ENCODE measurements at regions not wholly inside any gene's neighbourhood (a gene's known extent, or its start where the extent isn't known, plus 50 kb on each side); places are given as distances from the start of the nearest gene placed in this dataset.

- Histone ChIP-seq H3K4me3 (peak overlapping the region; percentile 68), H3K9me3 (no peaks in the 10 kb centered on the region), H3K36me3 (no peaks in the 10 kb centered on the region), H3K27me3 (replicated peaks; ENCODE audit: insufficient read depth) (no peaks in the 10 kb centered on the region), H3K27ac (peak overlapping the region; percentile 69 to 72), H3K4me1 (ENCODE audit: control insufficient read depth in 1 of 2, low read depth in 2 of 2) (peaks cover 0 to 13% of the 10 kb centered on the region in 2 donors)
- DNase-seq (ENCODE audit: low spot score) (no peak), ATAC-seq (ENCODE audit: insufficient number of reproducible peaks, low FRiP score, low read depth) (no peak)
- TF ChIP-seq, protein P1, sequence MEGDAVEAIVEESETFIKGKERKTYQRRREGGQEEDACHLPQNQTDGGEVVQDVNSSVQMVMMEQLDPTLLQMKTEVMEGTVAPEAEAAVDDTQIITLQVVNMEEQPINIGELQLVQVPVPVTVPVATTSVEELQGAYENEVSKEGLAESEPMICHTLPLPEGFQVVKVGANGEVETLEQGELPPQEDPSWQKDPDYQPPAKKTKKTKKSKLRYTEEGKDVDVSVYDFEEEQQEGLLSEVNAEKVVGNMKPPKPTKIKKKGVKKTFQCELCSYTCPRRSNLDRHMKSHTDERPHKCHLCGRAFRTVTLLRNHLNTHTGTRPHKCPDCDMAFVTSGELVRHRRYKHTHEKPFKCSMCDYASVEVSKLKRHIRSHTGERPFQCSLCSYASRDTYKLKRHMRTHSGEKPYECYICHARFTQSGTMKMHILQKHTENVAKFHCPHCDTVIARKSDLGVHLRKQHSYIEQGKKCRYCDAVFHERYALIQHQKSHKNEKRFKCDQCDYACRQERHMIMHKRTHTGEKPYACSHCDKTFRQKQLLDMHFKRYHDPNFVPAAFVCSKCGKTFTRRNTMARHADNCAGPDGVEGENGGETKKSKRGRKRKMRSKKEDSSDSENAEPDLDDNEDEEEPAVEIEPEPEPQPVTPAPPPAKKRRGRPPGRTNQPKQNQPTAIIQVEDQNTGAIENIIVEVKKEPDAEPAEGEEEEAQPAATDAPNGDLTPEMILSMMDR (IDR thresholded peaks at IDR 0.05), result no peak
Observed at GRCh38 chrX:10833299-10834169, 213.1 kb upstream of the MID1 start.

- Histone ChIP-seq H3K4me3 (no peak overlapping the region), H3K27me3 (replicated peaks; ENCODE audit: insufficient read depth) (no peaks in the 10 kb centered on the region), H3K36me3 (no peaks in the 10 kb centered on the region), H3K27ac (no peak overlapping the region), H3K9me3 (no peaks in the 10 kb centered on the region), H3K4me1 (ENCODE audit: control insufficient read depth in 1 of 2, low read depth in 2 of 2) (peaks cover 0 to 13% of the 10 kb centered on the region in 2 donors)
- DNase-seq (ENCODE audit: low spot score) (no peak), ATAC-seq (ENCODE audit: insufficient number of reproducible peaks, low FRiP score, low read depth) (no peak)
- TF ChIP-seq, protein P1 (IDR thresholded peaks at IDR 0.05), result no peak
Observed at GRCh38 chrX:10841579-10841978, 221.2 kb upstream of the MID1 start.

DNA sequence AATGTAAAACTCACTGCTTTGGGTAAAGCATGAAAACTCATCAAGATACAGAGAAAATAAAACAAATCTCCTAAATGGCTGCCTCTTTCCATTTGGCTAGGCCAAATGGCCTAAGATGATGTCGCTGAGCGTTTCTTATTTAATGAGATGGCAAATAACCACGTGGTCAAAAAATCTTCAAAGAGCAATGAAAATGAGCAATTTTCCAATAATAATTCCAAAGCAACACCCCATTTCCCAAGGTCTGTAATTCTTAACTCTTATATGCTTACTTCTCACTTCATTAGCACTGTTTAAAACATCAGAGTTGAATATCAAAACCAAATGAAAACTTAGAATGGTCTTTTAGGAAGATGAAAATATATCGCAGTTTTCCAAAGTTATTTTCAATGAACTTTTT, 222.3 kb upstream of the MID1 start:
- Histone ChIP-seq H3K4me1 (ENCODE audit: control insufficient read depth in 1 of 2, low read depth in 2 of 2) (peaks cover 0 to 23% of the 10 kb centered on the region in 2 donors), H3K36me3 (no peaks in the 10 kb centered on the region), H3K9me3 (no peaks in the 10 kb centered on the region), H3K27me3 (replicated peaks; ENCODE audit: insufficient read depth) (no peaks in the 10 kb centered on the region), H3K4me3 (no peak overlapping the region), H3K27ac (no peak overlapping the region)
- ATAC-seq (ENCODE audit: insufficient number of reproducible peaks, low FRiP score, low read depth), result no peak
- TF ChIP-seq, protein P1 (IDR thresholded peaks at IDR 0.05), result no peak
- DNase-seq (ENCODE audit: low spot score), result no peak

GRCh38 chrX:10847333-10847732, 226.9 kb upstream of the MID1 start:
- Histone ChIP-seq H3K36me3 (no peaks in the 10 kb centered on the region), H3K4me3 (no peak overlapping the region), H3K4me1 (ENCODE audit: control insufficient read depth in 1 of 2, low read depth in 2 of 2) (peaks cover 3 to 28% of the 10 kb centered on the region in 2 donors), H3K27me3 (replicated peaks; ENCODE audit: insufficient read depth) (no peaks in the 10 kb centered on the region), H3K9me3 (no peaks in the 10 kb centered on the region), H3K27ac (no peak overlapping the region)
- DNase-seq (ENCODE audit: low spot score) (no peak), ATAC-seq (ENCODE audit: insufficient number of reproducible peaks, low FRiP score, low read depth) (no peak)
- TF ChIP-seq, protein P1 (IDR thresholded peaks at IDR 0.05), result no peak

DNA sequence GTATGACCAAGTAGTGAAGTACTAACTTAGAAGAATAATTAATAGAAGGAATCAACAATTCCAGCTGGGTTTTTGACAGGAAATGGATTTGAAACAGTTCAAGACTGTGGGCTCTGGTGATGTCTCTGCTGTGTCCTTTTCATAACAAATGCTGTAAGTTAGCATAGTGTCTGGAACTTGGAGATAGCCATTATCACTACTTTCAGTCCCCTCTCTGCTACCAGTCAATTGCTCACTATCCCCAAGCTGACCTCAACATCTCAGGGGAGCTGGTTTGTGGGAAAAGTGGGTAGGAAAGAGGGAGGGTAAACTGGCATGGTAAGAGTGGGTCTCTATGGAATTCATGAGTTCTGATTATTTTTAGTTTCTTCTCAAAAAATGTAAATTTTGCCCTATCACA, 231.4 kb upstream of the MID1 start:
- no peaks in the 10 kb centered on the region for H3K36me3 ChIP-seq
- peaks cover 7 to 35% of the 10 kb centered on the region in 2 donors for H3K4me1 ChIP-seq (ENCODE audit: control insufficient read depth in 1 of 2, low read depth in 2 of 2)
- ATAC-seq (ENCODE audit: insufficient number of reproducible peaks, low FRiP score, low read depth) (no peak), DNase-seq (ENCODE audit: low spot score) (no peak)
- H3K27me3 ChIP-seq (replicated peaks; ENCODE audit: insufficient read depth), result no peaks in the 10 kb centered on the region
- H3K4me3 ChIP-seq, result no peak overlapping the region
- H3K9me3 ChIP-seq, result no peaks in the 10 kb centered on the region
- H3K27ac ChIP-seq, result no peak overlapping the region
- TF ChIP-seq, protein P1 (IDR thresholded peaks at IDR 0.05), result no peak
